ENCODE measurements at regions not wholly inside any gene's neighbourhood (a gene's known extent, or its start where the extent isn't known, plus 50 kb on each side); places are given as distances from the start of the nearest gene placed in this dataset.
"Not testable (repeated sequence)": the region's sequence is repeated elsewhere in the genome, so short reads cannot be mapped to it uniquely, and the experiment has no call there.

DNA sequence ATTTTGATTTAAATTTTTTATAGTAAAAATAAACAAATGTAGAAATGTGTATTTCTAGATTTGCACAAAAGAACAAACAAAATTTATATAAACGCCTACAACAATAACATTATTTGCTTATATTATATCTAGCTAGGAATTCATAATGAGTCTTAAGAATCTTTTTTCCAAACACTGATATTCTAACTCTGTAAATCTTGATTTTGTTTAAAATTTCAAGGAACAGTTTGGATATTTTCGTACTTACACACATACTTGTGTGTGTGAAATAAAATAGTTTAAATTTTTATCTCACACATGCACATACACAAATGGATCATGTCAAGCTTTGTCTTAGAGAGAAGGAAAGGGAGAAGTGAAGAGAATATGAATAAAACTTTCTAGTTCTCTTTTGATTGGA is 868.1 kb downstream of the LTN1 start:
- CTCF ChIA-PET: interaction anchor here (0.6 kb wide), 1 partner anchor 285 kb away, joined by 3 read pairs; no protein-coding TSS in a partner anchor
- TF ChIP-seq CTCF (IDR thresholded peaks at IDR 0.05; ENCODE audit: low read depth, low read length): no peak
- no peak overlapping the region for H3K27ac ChIP-seq (ENCODE audit: low read depth, low read length)
- peaks cover 2% of the 10 kb centered on the region for H3K9me3 ChIP-seq (ENCODE audit: control insufficient read depth, insufficient read depth, low read length)
- DNase-seq (ENCODE audit: low read depth, low spot score): no peak
- H3K4me3 ChIP-seq (ENCODE audit: low read depth, low read length): no peak overlapping the region
- POLR2A ChIA-PET: interaction anchor here (0.8 to 1.8 kb wide), 3 partner anchors 13 to 1280 kb away, joined by 3 to 7 read pairs (median 5); no protein-coding TSS in a partner anchor
- no peaks in the 10 kb centered on the region for H3K27me3 ChIP-seq (ENCODE audit: control insufficient read depth, insufficient read depth, low read length)

- ChIA-PET CTCF (no interaction called here), POLR2A (no interaction called here)
- H3K27me3 ChIP-seq (ENCODE audit: control insufficient read depth, insufficient read depth, low read length): no peaks in the 10 kb centered on the region
- DNase-seq (ENCODE audit: low read depth, low spot score): no peak
- TF ChIP-seq CTCF (IDR thresholded peaks at IDR 0.05; ENCODE audit: low read depth, low read length): no peak
- peaks cover 4% of the 10 kb centered on the region for H3K9me3 ChIP-seq (ENCODE audit: control insufficient read depth, insufficient read depth, low read length)
- no peak overlapping the region for H3K27ac ChIP-seq (ENCODE audit: low read depth, low read length)
- H3K4me3 ChIP-seq (ENCODE audit: low read depth, low read length): no peak overlapping the region
These were observed 874.1 kb downstream of the LTN1 start for GRCh38 chr21:28118570-28118969.

DNA sequence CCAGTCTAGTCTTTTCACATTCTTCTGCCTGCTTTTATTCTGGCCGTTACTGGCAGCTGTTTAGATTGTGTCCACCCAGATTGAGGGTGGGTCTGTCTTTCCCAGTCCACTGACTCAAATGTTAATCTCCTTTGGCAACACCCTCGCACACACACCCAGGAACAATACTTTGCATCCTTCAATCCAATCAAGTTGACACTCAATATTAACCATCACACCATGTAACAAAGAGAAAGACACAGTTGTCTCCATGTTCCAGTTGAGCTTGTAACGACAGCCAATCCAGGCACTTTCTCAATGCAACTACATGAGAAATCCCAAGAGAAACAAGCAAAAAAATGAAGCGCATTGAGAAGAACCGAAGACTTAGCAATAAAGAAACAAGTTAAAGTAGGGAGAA is 877.7 kb downstream of the LTN1 start:
- H3K9me3 ChIP-seq (ENCODE audit: control insufficient read depth, insufficient read depth, low read length); H3K4me3 ChIP-seq (ENCODE audit: low read depth, low read length); CTCF ChIA-PET; H3K27me3 ChIP-seq (ENCODE audit: control insufficient read depth, insufficient read depth, low read length); POLR2A ChIA-PET; H3K27ac ChIP-seq (ENCODE audit: low read depth, low read length); DNase-seq (ENCODE audit: low read depth, low spot score): not testable (repeated sequence)

DNA sequence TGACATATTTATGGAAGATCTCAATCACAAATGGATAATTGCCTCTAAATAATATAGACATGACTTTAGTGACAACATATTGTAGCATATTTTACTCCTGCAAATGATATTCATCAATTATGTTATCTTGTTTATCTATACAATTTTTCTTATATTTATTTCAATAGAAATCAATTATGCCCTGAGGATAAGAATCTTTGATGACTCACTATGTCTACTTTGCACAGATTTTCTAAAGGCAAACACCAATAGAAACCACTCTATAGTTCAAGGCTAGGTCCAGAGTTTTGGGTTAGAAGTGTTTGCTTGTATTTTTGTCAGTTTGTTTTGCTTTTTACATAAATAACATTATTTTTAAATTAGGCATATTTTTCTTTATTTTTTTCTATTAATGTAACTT is 879.0 kb downstream of the LTN1 start:
- Histone ChIP-seq H3K27ac (ENCODE audit: low read depth, low read length) (no peak overlapping the region), H3K4me3 (ENCODE audit: low read depth, low read length) (no peak overlapping the region), H3K27me3 (ENCODE audit: control insufficient read depth, insufficient read depth, low read length) (no peaks in the 10 kb centered on the region), H3K9me3 (ENCODE audit: control insufficient read depth, insufficient read depth, low read length) (no peaks in the 10 kb centered on the region)
- ChIA-PET CTCF (no interaction called here), POLR2A (no interaction called here)
- no peak for DNase-seq (ENCODE audit: low read depth, low spot score)
- TF ChIP-seq CTCF (IDR thresholded peaks at IDR 0.05; ENCODE audit: low read depth, low read length): no peak

DNA sequence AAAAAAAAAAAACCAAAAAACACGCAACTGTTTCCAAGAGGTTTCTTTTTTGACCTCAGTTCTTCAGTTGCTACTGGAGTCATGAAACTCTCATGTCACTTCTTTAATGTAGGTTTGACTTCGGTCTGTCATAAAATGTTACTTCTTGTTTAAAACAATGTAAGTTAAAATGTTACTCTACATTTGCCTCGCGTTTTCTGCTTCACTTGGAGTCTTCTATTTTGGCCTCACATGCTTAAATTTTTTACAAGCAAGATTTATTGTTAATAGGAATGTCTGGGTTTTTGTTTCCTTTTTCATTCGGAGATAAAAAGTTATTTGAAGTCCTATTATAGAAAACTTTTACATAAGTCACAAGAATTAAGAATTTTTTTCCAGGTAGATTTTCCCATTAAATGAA is 880.2 kb downstream of the LTN1 start:
- H3K4me3 ChIP-seq (ENCODE audit: low read depth, low read length): no peak overlapping the region
- H3K27ac ChIP-seq (ENCODE audit: low read depth, low read length): no peak overlapping the region
- CTCF ChIA-PET: interaction anchor here (1.0 kb wide), 1 partner anchor 633 kb away, joined by 3 read pairs; no protein-coding TSS in a partner anchor
- H3K27me3 ChIP-seq (ENCODE audit: control insufficient read depth, insufficient read depth, low read length): no peaks in the 10 kb centered on the region
- DNase-seq (ENCODE audit: low read depth, low spot score): no peak
- H3K9me3 ChIP-seq (ENCODE audit: control insufficient read depth, insufficient read depth, low read length): no peaks in the 10 kb centered on the region
- POLR2A ChIA-PET: no interaction called here
- no peak for TF ChIP-seq CTCF (IDR thresholded peaks at IDR 0.05; ENCODE audit: low read depth, low read length)
